GM12874 (cell line): ENCODE measurements at regions not wholly inside any gene's neighbourhood (a gene's known extent, or its start where the extent isn't known, plus 50 kb on each side); places are given as distances from the start of the nearest gene placed in this dataset.
A peak's percentile ranks its signal among the peaks of the same experiment; 100 is the strongest.

Source experiments
- TF ChIP-seq, protein P1 (sequence below): IDR thresholded peaks from 2 replicates; pipeline ENCODE4 v1.5.1; 2011; ENCODE audit warnings: low read depth, mild to moderate bottlenecking, control low read depth, low read length, moderate library complexity; ENCODE audit not compliant: insufficient read depth

DNA sequence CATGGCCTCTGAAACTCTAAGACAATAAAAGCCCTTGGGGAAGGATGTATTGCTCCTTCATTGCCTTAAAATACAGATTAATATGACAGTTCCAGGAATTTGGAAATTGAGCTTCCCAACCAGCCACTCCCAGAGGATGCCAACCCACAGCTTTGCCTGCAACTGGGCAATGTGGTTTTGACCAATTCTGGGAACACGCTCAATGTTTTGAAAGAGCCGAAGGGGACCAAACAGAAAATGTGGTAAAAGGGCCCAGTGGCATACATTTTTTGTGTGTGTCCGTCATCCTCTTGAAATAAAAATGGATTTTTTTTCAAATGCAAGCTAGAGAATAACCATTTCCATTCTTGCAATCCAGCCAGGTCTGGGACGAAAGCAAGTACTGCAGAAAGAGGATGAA is 88.3 kb upstream of the PLEKHG7 start:
- TF ChIP-seq, protein P1, sequence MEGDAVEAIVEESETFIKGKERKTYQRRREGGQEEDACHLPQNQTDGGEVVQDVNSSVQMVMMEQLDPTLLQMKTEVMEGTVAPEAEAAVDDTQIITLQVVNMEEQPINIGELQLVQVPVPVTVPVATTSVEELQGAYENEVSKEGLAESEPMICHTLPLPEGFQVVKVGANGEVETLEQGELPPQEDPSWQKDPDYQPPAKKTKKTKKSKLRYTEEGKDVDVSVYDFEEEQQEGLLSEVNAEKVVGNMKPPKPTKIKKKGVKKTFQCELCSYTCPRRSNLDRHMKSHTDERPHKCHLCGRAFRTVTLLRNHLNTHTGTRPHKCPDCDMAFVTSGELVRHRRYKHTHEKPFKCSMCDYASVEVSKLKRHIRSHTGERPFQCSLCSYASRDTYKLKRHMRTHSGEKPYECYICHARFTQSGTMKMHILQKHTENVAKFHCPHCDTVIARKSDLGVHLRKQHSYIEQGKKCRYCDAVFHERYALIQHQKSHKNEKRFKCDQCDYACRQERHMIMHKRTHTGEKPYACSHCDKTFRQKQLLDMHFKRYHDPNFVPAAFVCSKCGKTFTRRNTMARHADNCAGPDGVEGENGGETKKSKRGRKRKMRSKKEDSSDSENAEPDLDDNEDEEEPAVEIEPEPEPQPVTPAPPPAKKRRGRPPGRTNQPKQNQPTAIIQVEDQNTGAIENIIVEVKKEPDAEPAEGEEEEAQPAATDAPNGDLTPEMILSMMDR = no peak

DNA sequence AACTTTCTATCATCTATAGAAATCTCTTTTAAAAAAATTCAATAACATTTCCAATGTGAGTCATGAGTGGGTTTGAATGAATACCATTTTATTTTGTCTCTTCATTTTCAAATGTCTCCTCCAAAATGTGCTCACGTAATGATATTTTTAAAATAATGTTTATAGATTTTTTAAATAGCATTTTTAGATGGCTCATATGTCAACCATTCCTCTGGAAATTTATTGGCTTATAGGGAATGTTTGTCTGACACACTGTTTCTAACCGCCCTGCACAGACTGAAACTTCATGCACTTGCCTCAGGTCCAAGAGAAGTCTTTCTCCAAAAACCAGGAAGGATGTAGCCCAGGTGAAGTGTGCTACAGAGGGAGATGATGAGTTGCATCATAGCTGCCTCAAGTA is 88.8 kb upstream of the PLEKHG7 start:
- TF ChIP-seq, protein P1 = no peak

DNA sequence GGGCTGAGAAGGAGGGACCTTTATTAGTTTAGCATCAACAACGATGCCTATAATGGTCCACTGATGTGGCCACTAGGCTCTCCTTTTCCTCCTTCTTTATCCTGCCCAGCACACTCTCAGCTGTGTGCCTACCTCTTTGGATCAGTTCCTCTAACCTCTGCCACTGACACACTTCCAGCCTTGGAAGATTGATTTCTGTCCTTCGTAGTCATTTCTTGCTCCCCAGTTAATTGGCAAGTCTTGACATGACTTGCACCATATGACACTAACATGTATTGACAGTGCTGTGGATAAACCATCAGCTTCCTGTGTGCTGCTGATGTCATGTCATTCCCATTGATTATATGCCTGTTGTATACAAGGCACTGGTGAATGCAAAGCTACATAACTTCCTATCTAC is 90.2 kb upstream of the PLEKHG7 start:
- TF ChIP-seq, protein P1 = no peak

DNA sequence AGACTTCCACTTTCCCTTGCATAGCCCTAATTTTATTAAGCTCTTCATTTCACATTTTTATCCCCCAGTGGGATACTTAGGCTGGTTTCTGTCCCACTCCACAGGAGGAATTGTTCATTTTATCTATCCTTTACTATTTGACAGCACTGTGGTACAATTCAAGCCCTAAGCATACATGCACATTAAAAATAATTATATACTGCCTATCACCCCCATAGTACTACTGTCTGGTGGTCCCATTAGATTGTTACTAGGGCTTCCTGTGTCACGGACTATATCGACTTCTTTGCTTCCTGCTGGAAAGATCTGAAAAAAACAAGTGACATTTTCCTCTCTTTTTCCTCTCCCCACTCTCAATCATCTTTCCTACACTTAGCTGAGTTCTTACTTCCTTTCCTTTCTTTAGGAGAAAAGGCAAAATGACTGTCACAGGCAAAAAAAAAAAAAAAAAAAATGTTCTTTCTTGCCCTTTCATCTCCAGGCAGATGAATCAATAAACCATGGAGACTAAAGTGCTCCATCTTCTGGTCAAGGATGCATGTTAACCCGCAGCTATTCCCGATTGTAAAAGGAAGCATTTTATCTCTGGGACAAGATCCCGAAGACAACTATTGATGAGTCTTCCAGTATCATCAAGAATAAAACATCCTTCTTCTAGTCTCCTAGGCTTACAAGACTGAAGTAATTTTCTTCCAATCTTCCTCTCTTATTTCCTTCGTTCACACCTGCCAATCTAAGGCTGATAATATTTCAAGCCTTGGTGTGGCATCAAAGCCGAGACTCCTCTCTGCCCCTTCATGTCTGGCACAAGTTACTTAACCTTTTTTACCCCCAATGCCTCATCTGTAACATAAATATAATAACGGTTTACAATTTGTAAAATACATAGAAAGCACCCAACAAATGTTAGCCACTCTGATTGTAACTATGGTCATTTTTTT is 94.4 kb upstream of the PLEKHG7 start:
- TF ChIP-seq, protein P1 = 0 out of 2 replicates have a peak, but pooled peaks have one; percentile 17

DNA sequence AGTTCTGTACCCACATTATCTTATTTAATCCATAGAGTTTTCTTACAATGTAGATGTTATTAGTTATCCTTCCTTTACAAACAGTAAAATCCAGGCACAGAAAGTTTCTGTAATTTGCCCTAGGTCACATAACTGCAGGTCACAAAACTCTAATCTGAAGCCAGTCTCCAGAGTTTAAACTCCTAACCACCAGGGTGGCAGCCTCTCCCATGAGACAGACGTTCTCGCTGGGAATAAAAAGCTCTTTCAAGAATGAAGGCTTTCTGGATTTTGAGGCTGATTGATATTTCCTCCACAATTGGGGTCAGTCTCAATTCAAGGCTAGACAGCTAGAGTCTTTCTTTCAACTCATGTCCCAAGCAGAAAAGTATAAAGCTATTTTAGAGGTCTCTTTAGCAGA is 95.8 kb upstream of the PLEKHG7 start:
- TF ChIP-seq, protein P1 = no peak

DNA sequence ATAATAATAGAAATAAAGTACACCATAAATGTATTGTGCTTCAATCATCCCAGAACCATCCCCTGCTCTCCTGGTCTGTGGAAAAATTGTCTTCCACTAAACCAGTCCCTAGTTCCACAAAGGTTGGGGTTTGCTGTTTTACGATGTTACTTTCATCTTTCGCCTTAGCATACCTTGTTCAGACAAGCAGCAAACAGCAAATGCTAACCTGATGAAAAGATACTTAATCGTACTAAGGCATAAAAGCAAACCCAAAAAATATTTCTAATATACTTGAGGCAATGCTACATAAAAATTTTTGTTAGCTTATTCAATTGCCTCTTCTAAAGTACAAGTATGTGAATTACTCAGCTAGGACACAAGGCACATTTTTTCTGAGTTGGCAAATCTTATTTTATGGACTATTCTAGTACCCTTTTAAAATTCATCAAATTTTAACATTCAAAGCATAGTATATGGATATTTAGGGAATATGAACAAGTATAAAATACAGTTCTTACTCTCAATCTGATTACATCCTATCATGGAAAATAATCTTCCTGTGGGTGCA is 97.1 kb upstream of the PLEKHG7 start:
- TF ChIP-seq, protein P1 = no peak

DNA sequence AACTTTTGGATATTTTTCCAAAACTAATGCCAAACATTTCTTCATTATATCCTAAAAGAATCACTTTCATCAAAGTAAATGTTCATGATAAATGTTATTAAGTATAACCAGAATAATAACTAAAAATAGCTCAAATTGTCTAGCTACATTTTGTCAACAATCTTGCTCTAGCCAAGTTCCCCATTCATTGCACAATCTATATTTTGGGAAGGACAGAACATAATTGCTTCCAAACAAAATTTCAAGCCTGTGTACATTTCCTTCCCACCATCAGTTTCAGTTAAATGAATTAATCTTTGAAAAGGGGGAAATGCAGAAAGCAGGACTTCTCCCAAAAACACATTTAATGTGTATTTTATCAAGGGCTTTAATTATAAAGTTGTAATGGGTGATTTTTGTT is 98.0 kb upstream of the PLEKHG7 start:
- TF ChIP-seq, protein P1 = no peak
